HG02870 (cell line): ENCODE measurements at regions not wholly inside any gene's neighbourhood (a gene's known extent, or its start where the extent isn't known, plus 50 kb on each side); places are given as distances from the start of the nearest gene placed in this dataset.
"Not testable (repeated sequence)": the region's sequence is repeated elsewhere in the genome, so short reads cannot be mapped to it uniquely, and the experiment has no call there.

Experiments
- ATAC-seq: cut with Tn5 transposase; IDR thresholded peaks from one replicate; pipeline ENCODE4 v1.9.1; 2021; ENCODE audit warnings: mild to moderate bottlenecking, moderate library complexity; ENCODE audit not compliant: unreplicated experiment

GRCh38 chr2:38148501-38148900 is 72.5 kb upstream of the CYP1B1 start:
- ATAC-seq: no peak

- ATAC-seq: peak; percentile 7
Observed at GRCh38 chr2:38147333-38148121, 71.6 kb upstream of the CYP1B1 start.

GRCh38 chr2:38146907-38147307 is 71.0 kb upstream of the CYP1B1 start:
- peak; percentile 88 for ATAC-seq

- ATAC-seq: peak; percentile 63
Observed at GRCh38 chr2:38146275-38146906, 70.4 kb upstream of the CYP1B1 start.

GRCh38 chr2:38145236-38145635 is 69.3 kb upstream of the CYP1B1 start:
- ATAC-seq: no peak

- no peak for ATAC-seq
Observed at GRCh38 chr2:38142627-38143026, 66.7 kb upstream of the CYP1B1 start.

- ATAC-seq: no peak
Observed at GRCh38 chr2:38141501-38141900, 65.5 kb upstream of the CYP1B1 start.

- no peak for ATAC-seq
Observed at GRCh38 chr2:38138996-38139395, 63.0 kb upstream of the CYP1B1 start.

- no peak for ATAC-seq
Observed at GRCh38 chr2:38138419-38138818, 62.5 kb upstream of the CYP1B1 start.

GRCh38 chr2:38137958-38138357 is 62.0 kb upstream of the CYP1B1 start:
- not testable (repeated sequence) for ATAC-seq

- no peak for ATAC-seq
Observed at GRCh38 chr2:38131676-38132075, 55.7 kb upstream of the CYP1B1 start.

- ATAC-seq: no peak
Observed at GRCh38 chr2:38130876-38131275, 54.9 kb upstream of the CYP1B1 start.

- ATAC-seq: no peak
Observed at GRCh38 chr2:38129987-38130386, 54.0 kb upstream of the CYP1B1 start.

- ATAC-seq: no peak
Observed at GRCh38 chr2:38129481-38129880, 53.5 kb upstream of the CYP1B1 start.

- no peak for ATAC-seq
Observed at GRCh38 chr2:38128653-38129052, 52.7 kb upstream of the CYP1B1 start.

GRCh38 chr2:38127277-38127676 is 51.3 kb upstream of the CYP1B1 start:
- ATAC-seq: no peak

GRCh38 chr2:38125842-38126241 is 49.9 kb upstream of the CYP1B1 start:
- ATAC-seq: no peak
